SK-N-SH (cell line): ENCODE measurements at regions not wholly inside any gene's neighbourhood (a gene's known extent, or its start where the extent isn't known, plus 50 kb on each side); places are given as distances from the start of the nearest gene placed in this dataset.

Experiments
- CTCF ChIA-PET: fragments of 300-600, 350-600 bp; formaldehyde crosslinking; extraction: SDS; loops from one replicate; lab custom pipeline; 2021; lab: Yijun Ruan, JAX
- POLR2A ChIA-PET: fragments of 350-600 bp; sonication (Branson Sonifier 250); formaldehyde crosslinking; extraction: SDS; loops from one replicate; lab custom pipeline; 2020; ENCODE audit warnings: antibody characterized with exemption, inconsistent platforms; lab: Yijun Ruan, JAX
- DNase-seq: peaks from one replicate; pipeline ENCODE4 v3.0.0; 2012
- H2AFZ ChIP-seq: fragments of 200-600 bp; sonication (generic); 2 replicates; pipeline ENCODE4 v1.8.1; 2016; ENCODE audit warnings: antibody characterized with exemption, mild to moderate bottlenecking, low read depth
- H3F3A ChIP-seq: fragments of 200-600 bp; sonication (generic); replicated peaks from 2 replicates; pipeline ENCODE3; 2016; ENCODE audit warnings: antibody characterized with exemption, mild to moderate bottlenecking; ENCODE audit not compliant: insufficient read depth
- H3K27ac ChIP-seq, 2 experiments: fragments of 200-500 bp in 1 of 2; fragments of 200-600 bp in 1 of 2; sonication (Bioruptor generic) in 1 of 2; sonication (generic), shearing (Covaris generic) in 1 of 2; 2 replicates each; pipeline versions ENCODE4 v1.5.1 to v1.6.1; 2014 to 2016; ENCODE audit warnings: low read depth in 2 of 2, inconsistent platforms in 1 of 2, low read length in 1 of 2, mild to moderate bottlenecking in 1 of 2, mixed read lengths in 1 of 2
- H3K27me3 ChIP-seq: fragments of 200-600 bp; sonication (generic), shearing (Covaris generic); 2 replicates; pipeline ENCODE4 v1.6.1; 2016; ENCODE audit warnings: mixed run types; ENCODE audit not compliant: insufficient read depth
- H3K36me3 ChIP-seq, 2 experiments: fragments of 200-500 bp in 1 of 2; fragments of 200-600 bp in 1 of 2; sonication (Bioruptor generic) in 1 of 2; sonication (generic) in 1 of 2; replicated peaks in 1 of 2; 2 replicates each; pipeline versions ENCODE3 to v1.5.1; 2014 to 2016; ENCODE audit warnings: low read length in 1 of 2, mild to moderate bottlenecking in 1 of 2; ENCODE audit not compliant: insufficient read depth in 2 of 2, control insufficient read depth in 1 of 2
- H3K4me1 ChIP-seq, 2 experiments: fragments of 200-500 bp in 1 of 2; fragments of 200-600 bp in 1 of 2; sonication (Bioruptor generic) in 1 of 2; sonication (generic), shearing (Covaris generic) in 1 of 2; 2 replicates each; pipeline versions ENCODE4 v1.5.1 to v1.6.1; 2014 to 2016; ENCODE audit warnings: low read depth in 1 of 2, low read length in 1 of 2, mixed run types in 1 of 2; ENCODE audit not compliant: insufficient read depth in 2 of 2, control insufficient read depth in 1 of 2
- H3K4me2 ChIP-seq: fragments of 200-600 bp; sonication (generic), shearing (Covaris generic); 2 replicates; pipeline ENCODE4 v1.6.1; 2017; ENCODE audit warnings: mixed run types
- H3K4me3 ChIP-seq, 2 experiments: fragments of 200-500 bp in 1 of 2; fragments of 200-600 bp in 1 of 2; sonication (Bioruptor generic) in 1 of 2; sonication (generic), shearing (Covaris generic) in 1 of 2; 2 replicates each; pipeline versions ENCODE4 v1.5.1 to v1.8.1; 2014 to 2016; ENCODE audit warnings: low read depth in 2 of 2, inconsistent platforms in 1 of 2, low read length in 1 of 2, mild to moderate bottlenecking in 1 of 2, mixed read lengths in 1 of 2, moderate library complexity in 1 of 2
- H3K79me2 ChIP-seq: fragments of 200-600 bp; sonication (generic); 2 replicates; pipeline ENCODE4 v1.8.1; 2017; ENCODE audit warnings: mild to moderate bottlenecking; ENCODE audit not compliant: insufficient read depth
- H3K9ac ChIP-seq: fragments of 200-600 bp; sonication (generic); 2 replicates; pipeline ENCODE4 v1.6.1; 2017; ENCODE audit warnings: mixed run types
- H3K9me2 ChIP-seq: fragments of 200-600 bp; sonication (generic); 2 replicates; pipeline ENCODE4 v1.6.1; 2017; ENCODE audit warnings: mixed run types
- H3K9me3 ChIP-seq: fragments of 200-600 bp; sonication (generic); 2 replicates; pipeline ENCODE4 v1.6.1; 2017; ENCODE audit warnings: mixed run types, mild to moderate bottlenecking, moderate library complexity
- H4K20me1 ChIP-seq: fragments of 200-600 bp; sonication (generic); 2 replicates; pipeline ENCODE4 v1.6.1; 2017; ENCODE audit warnings: mild to moderate bottlenecking, mixed run types; ENCODE audit not compliant: insufficient read depth
- CHD2 ChIP-seq: fragments of 150-350 bp; IDR thresholded peaks from 2 replicates; pipeline ENCODE4 v1.6.1; 2018; ENCODE audit warnings: low read length; ENCODE audit not compliant: partially characterized antibody
- ELF1 ChIP-seq: IDR thresholded peaks from 2 replicates; pipeline ENCODE4 v1.4.0; 2012
- EP300 ChIP-seq, 2 experiments: IDR thresholded peaks; 2 replicates each; pipeline versions ENCODE4 v1.4.0 to v1.6.1; 2012; ENCODE audit warnings: borderline replicate concordance in 1 of 2, low read depth in 1 of 2, low read length in 1 of 2
- FOSL2 ChIP-seq: IDR thresholded peaks from 2 replicates; pipeline ENCODE4 v1.4.0; 2012; ENCODE audit warnings: low read depth, mild to moderate bottlenecking, moderate library complexity, borderline replicate concordance
- FOXJ3 ChIP-seq: sonication (generic); formaldehyde crosslinking; IDR thresholded peaks from 2 replicates; pipeline ENCODE4 v1.5.1; 2020; ENCODE audit warnings: mild to moderate bottlenecking, missing genetic modification reagents
- FOXM1 ChIP-seq: IDR thresholded peaks from 2 replicates; pipeline ENCODE4 v1.4.0; 2012; ENCODE audit warnings: low read depth, mild to moderate bottlenecking
- GABPA ChIP-seq: IDR thresholded peaks from 2 replicates; pipeline ENCODE4 v1.4.0; 2012; ENCODE audit warnings: low read depth, mild to moderate bottlenecking
- JUND ChIP-seq: IDR thresholded peaks from 2 replicates; pipeline ENCODE4 v1.4.0; 2012
- MEF2A ChIP-seq: IDR thresholded peaks from 2 replicates; pipeline ENCODE4 v1.4.0; 2012; ENCODE audit warnings: low read depth, borderline replicate concordance
- MXI1 ChIP-seq: IDR thresholded peaks from 2 replicates; pipeline ENCODE4 v1.6.1; 2012; ENCODE audit warnings: mild to moderate bottlenecking, low read depth, low read length, improper control_type of control experiment
- NFIC ChIP-seq: IDR thresholded peaks from 2 replicates; pipeline ENCODE4 v1.4.0; 2012; ENCODE audit warnings: borderline replicate concordance
- POLR2AphosphoS5 ChIP-seq: IDR thresholded peaks from 2 replicates; pipeline ENCODE4 v1.6.1; 2012; ENCODE audit warnings: low read depth, low read length
- RCOR1 ChIP-seq: fragments of 150-350 bp; IDR thresholded peaks from 2 replicates; pipeline ENCODE4 v1.6.1; 2017; ENCODE audit warnings: antibody characterized with exemption, low read length
- RFX5 ChIP-seq: IDR thresholded peaks from 2 replicates; pipeline ENCODE4 v1.6.1; 2012; ENCODE audit warnings: mild to moderate bottlenecking, improper control_type of control experiment, low read length
- SMC3 ChIP-seq: IDR thresholded peaks from 2 replicates; pipeline ENCODE4 v1.6.1; 2012; ENCODE audit warnings: low read depth, low read length, improper control_type of control experiment
- TAF1 ChIP-seq: IDR thresholded peaks from 2 replicates; pipeline ENCODE4 v1.6.1; 2012; ENCODE audit warnings: low read depth, mild to moderate bottlenecking, low read length, moderate library complexity, borderline replicate concordance
- TCF12 ChIP-seq: IDR thresholded peaks from 2 replicates; pipeline ENCODE4 v1.4.0; 2012
- TEAD4 ChIP-seq: IDR thresholded peaks from 2 replicates; pipeline ENCODE4 v1.4.0; 2012; ENCODE audit warnings: mild to moderate bottlenecking, borderline replicate concordance; ENCODE audit not compliant: insufficient read depth
- YY1 ChIP-seq: IDR thresholded peaks from 2 replicates; pipeline ENCODE4 v1.4.0; 2012; ENCODE audit warnings: low read depth, mild to moderate bottlenecking
- WGBS: methylation state at CpG from one replicate; pipeline ENCODE4 v1.1.6; 2017; ENCODE audit warnings: low lambda C conversion rate; 5-methylcytosine and 5-hydroxymethylcytosine counted together
- TF ChIP-seq, protein P1 (sequence below): fragments of 150-350 bp; IDR thresholded peaks from 2 replicates; pipeline ENCODE4 v1.6.1; 2016; ENCODE audit warnings: mild to moderate bottlenecking, low read depth, low read length
- TF ChIP-seq, protein P2 (sequence below): IDR thresholded peaks from 2 replicates; pipeline ENCODE4; 2012
- TF ChIP-seq, protein P3 (sequence below): IDR thresholded peaks from 2 replicates; pipeline ENCODE4 v1.4.0; 2012; ENCODE audit warnings: low read depth, borderline replicate concordance
- TF ChIP-seq, protein P4 (sequence below): IDR thresholded peaks from 2 replicates; pipeline ENCODE4 v1.6.1; 2012; ENCODE audit warnings: mild to moderate bottlenecking, low read depth, low read length, moderate library complexity

DNA sequence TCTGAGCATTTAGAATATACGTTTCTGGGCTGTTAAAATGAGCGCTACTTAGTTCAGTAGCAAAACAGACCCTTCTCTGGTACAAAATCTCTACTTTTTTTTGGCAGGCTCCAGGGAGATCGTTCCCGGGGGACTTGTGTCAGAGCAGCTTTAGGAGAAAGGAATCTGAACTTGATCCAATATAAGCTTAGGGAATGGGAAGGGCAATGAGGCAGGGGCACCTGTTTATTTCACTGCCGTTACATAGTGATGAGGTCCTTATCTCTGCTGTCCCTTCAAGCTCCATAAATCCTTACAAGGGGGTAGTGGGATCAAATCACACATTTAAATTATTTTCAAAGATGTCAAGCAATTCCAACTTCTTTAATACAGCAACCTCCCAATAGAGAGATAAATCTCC, 128.7 kb upstream of the BNIP2 start:
- no peak for DNase-seq
- Histone ChIP-seq H2AFZ (no peak overlapping the region), H3K4me3 (no peak overlapping the region), H4K20me1 (no peaks in the 10 kb centered on the region), H3K4me1 (no peaks in the 10 kb centered on the region), H3K27ac (no peak overlapping the region), H3K9me3 (no peaks in the 10 kb centered on the region), H3K4me2 (no peak overlapping the region), H3K9me2 (no peaks in the 10 kb centered on the region), H3F3A (no peaks in the 10 kb centered on the region), H3K9ac (no peak overlapping the region), H3K79me2 (no peaks in the 10 kb centered on the region), H3K36me3 (no peaks in the 10 kb centered on the region), H3K27me3 (peaks cover 10% of the 10 kb centered on the region; the same call in 1 of the 2 replicates)
- POLR2A ChIA-PET, result no interaction called here
- TF ChIP-seq SMC3, result no peak
- TF ChIP-seq, protein P1, sequence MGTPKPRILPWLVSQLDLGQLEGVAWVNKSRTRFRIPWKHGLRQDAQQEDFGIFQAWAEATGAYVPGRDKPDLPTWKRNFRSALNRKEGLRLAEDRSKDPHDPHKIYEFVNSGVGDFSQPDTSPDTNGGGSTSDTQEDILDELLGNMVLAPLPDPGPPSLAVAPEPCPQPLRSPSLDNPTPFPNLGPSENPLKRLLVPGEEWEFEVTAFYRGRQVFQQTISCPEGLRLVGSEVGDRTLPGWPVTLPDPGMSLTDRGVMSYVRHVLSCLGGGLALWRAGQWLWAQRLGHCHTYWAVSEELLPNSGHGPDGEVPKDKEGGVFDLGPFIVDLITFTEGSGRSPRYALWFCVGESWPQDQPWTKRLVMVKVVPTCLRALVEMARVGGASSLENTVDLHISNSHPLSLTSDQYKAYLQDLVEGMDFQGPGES, result no peak
- no peak for TF ChIP-seq POLR2AphosphoS5
- no peak for TF ChIP-seq TAF1
- TF ChIP-seq, protein P2, sequence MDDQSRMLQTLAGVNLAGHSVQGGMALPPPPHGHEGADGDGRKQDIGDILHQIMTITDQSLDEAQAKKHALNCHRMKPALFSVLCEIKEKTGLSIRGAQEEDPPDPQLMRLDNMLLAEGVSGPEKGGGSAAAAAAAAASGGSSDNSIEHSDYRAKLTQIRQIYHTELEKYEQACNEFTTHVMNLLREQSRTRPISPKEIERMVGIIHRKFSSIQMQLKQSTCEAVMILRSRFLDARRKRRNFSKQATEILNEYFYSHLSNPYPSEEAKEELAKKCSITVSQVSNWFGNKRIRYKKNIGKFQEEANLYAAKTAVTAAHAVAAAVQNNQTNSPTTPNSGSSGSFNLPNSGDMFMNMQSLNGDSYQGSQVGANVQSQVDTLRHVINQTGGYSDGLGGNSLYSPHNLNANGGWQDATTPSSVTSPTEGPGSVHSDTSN, result no peak
- no peak for TF ChIP-seq CHD2
- TF ChIP-seq YY1, result no peak
- no peak for TF ChIP-seq MEF2A
- TF ChIP-seq FOXJ3 (CRISPR knock-in tag), result no peak
- no peak for TF ChIP-seq RFX5
- no peak for TF ChIP-seq NFIC
- no peak for TF ChIP-seq TCF12
- TF ChIP-seq, protein P3, sequence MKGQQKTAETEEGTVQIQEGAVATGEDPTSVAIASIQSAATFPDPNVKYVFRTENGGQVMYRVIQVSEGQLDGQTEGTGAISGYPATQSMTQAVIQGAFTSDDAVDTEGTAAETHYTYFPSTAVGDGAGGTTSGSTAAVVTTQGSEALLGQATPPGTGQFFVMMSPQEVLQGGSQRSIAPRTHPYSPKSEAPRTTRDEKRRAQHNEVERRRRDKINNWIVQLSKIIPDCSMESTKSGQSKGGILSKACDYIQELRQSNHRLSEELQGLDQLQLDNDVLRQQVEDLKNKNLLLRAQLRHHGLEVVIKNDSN, result no peak
- TF ChIP-seq FOXM1, result no peak
- no peak for TF ChIP-seq JUND
- TF ChIP-seq FOSL2, result no peak
- TF ChIP-seq EP300 (IDR thresholded peaks at IDR 0.05; ENCODE audit: borderline replicate concordance in 1 of 2, low read depth in 1 of 2, low read length in 1 of 2), result no peak
- CTCF ChIA-PET, result no interaction called here
- 14% methylated on average over 5 of the region's 5 CpGs for WGBS

DNA sequence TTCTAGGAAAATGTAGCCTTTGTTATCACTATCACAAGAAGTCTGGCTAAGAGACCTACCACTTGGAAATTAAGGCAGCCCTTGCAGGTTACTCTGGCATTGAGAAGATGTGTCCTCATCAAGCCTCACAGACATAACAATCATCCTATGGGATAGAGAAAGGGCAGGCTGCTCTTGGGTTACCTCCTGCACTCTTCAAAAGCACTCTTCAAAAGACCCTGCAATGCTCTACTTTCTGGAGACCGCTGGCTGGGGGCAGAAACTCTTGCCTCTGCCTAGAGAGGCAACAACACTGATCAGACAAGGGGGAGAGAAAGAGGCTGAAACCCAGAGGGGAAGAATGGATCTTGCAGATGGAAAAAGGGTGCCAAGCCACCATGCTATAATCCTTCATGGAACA, 127.9 kb upstream of the BNIP2 start:
- ChIA-PET CTCF (no interaction called here), POLR2A (no interaction called here)
- H3K27ac ChIP-seq, result no peak overlapping the region
- 0% methylated on average over 1 of the region's 1 CpG for WGBS
- no peaks in the 10 kb centered on the region for H3F3A ChIP-seq
- H3K4me3 ChIP-seq, result no peak overlapping the region
- no peak overlapping the region for H3K9ac ChIP-seq
- H3K79me2 ChIP-seq, result no peaks in the 10 kb centered on the region
- H3K36me3 ChIP-seq, result no peaks in the 10 kb centered on the region
- H3K27me3 ChIP-seq, result peaks cover 14% of the 10 kb centered on the region; the same call in 1 of the 2 replicates
- no peak for DNase-seq
- no peaks in the 10 kb centered on the region for H3K9me2 ChIP-seq
- H3K9me3 ChIP-seq, result no peaks in the 10 kb centered on the region
- no peak overlapping the region for H2AFZ ChIP-seq
- no peaks in the 10 kb centered on the region for H4K20me1 ChIP-seq
- TF ChIP-seq CHD2 (no peak), EP300 (IDR thresholded peaks at IDR 0.05; ENCODE audit: borderline replicate concordance in 1 of 2, low read depth in 1 of 2, low read length in 1 of 2) (no peak), RCOR1 (no peak), NFIC (no peak), GABPA (no peak), RFX5 (no peak), MXI1 (no peak), TEAD4 (no peak), FOXJ3 (CRISPR knock-in tag) (no peak), FOXM1 (no peak), TAF1 (no peak), ELF1 (no peak)
- TF ChIP-seq, protein P4, sequence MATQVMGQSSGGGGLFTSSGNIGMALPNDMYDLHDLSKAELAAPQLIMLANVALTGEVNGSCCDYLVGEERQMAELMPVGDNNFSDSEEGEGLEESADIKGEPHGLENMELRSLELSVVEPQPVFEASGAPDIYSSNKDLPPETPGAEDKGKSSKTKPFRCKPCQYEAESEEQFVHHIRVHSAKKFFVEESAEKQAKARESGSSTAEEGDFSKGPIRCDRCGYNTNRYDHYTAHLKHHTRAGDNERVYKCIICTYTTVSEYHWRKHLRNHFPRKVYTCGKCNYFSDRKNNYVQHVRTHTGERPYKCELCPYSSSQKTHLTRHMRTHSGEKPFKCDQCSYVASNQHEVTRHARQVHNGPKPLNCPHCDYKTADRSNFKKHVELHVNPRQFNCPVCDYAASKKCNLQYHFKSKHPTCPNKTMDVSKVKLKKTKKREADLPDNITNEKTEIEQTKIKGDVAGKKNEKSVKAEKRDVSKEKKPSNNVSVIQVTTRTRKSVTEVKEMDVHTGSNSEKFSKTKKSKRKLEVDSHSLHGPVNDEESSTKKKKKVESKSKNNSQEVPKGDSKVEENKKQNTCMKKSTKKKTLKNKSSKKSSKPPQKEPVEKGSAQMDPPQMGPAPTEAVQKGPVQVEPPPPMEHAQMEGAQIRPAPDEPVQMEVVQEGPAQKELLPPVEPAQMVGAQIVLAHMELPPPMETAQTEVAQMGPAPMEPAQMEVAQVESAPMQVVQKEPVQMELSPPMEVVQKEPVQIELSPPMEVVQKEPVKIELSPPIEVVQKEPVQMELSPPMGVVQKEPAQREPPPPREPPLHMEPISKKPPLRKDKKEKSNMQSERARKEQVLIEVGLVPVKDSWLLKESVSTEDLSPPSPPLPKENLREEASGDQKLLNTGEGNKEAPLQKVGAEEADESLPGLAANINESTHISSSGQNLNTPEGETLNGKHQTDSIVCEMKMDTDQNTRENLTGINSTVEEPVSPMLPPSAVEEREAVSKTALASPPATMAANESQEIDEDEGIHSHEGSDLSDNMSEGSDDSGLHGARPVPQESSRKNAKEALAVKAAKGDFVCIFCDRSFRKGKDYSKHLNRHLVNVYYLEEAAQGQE, result no peak
- H3K4me2 ChIP-seq, result no peak overlapping the region
- no peaks in the 10 kb centered on the region for H3K4me1 ChIP-seq
